GM21367 (cell line): ENCODE measurements at regions not wholly inside any gene's neighbourhood (a gene's known extent, or its start where the extent isn't known, plus 50 kb on each side); places are given as distances from the start of the nearest gene placed in this dataset.

ENCODE experiments used
- ATAC-seq: cut with Tn5 transposase; IDR thresholded peaks from one replicate; pipeline ENCODE4 v1.9.1; 2021; ENCODE audit not compliant: unreplicated experiment

DNA sequence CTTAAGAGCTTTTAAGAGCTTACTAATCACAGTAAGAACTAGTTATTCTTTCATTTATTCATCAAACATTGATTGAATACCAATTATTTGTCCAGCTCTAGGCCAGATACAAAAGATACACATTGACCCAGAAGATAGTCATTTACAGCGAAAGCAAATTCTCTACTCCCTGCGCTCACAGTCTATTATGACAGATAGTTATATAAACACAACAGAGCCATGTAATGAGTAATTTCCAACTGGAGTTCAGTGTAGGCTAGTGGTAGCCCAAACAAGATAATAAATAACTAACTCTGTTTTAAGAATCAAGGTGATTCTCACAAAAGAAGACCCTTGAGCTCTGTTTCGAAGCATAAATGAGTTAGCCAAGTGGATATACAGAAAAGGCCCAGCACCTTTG lies 397.8 kb upstream of the TLE4 start:
- ATAC-seq = no peak

DNA sequence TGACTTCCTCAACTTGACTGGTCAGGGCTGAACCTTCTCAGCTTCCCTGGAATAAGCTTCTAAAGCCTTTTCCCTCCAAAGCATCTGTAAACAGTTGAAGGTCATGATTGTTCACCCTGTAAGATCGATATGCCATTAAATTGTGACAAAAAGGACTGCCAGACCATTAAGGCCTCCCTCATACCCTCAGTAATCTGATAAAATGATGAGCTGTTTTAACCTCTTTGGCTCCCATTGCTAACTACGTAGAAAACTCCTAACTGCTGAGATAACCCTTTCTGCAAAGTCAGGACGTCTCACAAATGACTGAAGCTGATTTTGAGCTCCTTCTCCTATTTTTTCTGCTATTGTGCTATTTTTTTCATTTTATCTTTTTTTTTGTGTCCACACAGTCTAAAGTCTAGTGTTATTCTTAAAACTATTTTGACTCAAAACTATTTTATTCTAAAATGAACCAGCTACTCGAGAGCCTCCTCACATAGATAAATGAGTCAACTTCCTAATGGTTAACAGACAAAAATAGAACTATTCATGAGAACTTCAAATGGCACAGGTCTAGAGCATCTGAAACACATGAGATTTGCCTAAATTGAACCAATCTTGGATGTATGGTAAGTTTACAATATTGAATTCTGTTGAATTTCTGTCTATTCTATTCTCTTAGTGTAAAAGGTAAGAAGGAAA lies 395.6 kb upstream of the TLE4 start:
- no peak for ATAC-seq

DNA sequence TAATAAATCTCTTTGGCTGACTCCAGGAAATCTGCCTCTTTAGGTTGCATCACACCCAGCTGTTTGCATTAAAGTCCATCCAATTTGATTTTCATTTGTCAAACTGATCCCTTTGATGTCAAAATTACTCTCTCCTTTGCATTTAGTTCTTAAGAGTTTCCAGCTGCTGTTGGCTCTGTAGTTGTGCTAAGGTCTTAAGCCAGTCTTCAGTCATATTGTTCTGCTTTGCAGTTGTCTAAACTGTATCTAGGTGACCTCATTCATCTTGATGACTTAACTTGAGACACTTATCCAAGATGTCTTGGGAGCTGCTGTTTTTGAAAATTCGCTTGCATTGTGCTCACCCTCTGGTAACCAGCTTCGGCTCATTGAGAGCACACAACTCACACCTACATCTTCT lies 386.9 kb upstream of the TLE4 start:
- no peak for ATAC-seq

- ATAC-seq = no peak
Measured at GRCh38 chr9:79185866-79186265, 385.9 kb upstream of the TLE4 start.

DNA sequence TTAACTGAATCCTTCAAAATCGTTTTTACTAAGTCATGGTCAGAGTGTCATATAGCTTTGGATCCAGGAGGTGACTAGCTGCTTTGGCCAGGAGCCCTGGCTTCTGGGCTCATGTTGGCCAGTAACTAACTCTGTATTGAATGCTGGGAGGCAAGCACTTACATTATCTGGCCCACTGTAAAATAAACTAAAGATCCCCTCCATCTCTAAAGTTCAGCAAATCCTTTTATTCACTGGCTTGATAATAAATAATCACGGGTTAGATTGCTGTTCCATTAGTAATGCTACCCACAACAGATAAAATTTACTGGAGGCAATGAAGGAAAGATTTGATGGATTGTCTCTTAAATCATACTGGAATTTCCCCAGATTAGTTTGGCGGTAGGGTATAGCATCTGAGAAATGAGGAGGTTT lies 382.2 kb upstream of the TLE4 start:
- ATAC-seq = no peak

DNA sequence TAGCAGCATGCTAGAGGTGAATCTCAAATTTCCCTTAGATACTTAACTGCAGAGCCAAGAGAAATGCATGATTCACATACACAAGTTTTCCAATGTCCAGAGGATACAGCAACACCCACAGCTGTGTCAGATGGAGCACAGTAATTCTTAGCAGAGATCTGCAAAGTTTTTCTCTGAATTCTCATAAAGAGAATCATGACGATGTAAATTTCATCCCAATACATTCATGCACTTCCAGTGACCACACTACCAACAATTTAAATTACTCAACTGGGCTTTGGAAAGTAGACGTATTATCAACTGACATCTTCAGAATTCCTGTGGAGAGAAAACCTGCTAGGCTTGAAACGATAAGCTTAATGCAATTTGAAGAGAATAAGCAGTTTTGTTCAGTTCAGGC lies 378.8 kb upstream of the TLE4 start:
- no peak for ATAC-seq

DNA sequence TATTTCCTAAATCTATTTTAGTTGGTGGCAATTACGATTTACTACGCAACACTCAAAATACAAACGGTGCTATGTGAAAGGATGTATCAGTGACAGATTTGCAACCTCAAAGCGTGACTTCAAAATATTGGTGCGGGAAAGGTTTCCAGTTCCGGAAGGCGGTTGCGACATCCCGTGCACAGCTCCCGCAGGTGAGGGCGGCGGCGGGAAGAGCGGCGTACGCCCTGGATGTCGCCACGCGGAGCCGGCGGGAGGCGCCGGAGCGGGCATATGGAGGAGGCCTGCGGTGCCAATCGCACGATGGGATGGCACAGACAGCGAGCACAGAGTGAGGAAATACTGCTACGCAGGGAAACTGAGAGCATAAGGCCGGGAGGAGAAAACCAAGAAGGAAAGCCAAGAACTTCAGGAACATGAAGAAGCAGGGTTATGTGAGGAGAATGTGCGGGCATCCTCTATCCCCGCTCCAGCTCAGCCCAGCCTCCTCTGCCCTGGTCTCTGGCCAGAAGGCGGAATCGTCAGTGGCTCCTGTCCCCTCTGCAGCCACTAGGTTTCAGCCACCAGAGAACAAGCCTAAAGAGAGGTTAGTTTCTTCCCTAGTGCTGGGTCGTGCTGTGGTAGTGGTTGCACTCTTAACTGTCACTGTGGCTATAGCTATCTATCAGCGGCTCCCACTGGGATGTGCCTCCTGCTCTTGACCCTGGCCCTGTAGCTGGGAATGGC lies 378.1 kb upstream of the TLE4 start:
- ATAC-seq = no peak

GRCh38 chr9:79195879-79196278 lies 375.9 kb upstream of the TLE4 start:
- ATAC-seq = no peak

GRCh38 chr9:79196606-79197005 lies 375.2 kb upstream of the TLE4 start:
- ATAC-seq = no peak

- ATAC-seq = no peak
Measured at GRCh38 chr9:79200336-79200735, 371.4 kb upstream of the TLE4 start.

- ATAC-seq = no peak
Measured at GRCh38 chr9:79201636-79202035, 370.1 kb upstream of the TLE4 start.

DNA sequence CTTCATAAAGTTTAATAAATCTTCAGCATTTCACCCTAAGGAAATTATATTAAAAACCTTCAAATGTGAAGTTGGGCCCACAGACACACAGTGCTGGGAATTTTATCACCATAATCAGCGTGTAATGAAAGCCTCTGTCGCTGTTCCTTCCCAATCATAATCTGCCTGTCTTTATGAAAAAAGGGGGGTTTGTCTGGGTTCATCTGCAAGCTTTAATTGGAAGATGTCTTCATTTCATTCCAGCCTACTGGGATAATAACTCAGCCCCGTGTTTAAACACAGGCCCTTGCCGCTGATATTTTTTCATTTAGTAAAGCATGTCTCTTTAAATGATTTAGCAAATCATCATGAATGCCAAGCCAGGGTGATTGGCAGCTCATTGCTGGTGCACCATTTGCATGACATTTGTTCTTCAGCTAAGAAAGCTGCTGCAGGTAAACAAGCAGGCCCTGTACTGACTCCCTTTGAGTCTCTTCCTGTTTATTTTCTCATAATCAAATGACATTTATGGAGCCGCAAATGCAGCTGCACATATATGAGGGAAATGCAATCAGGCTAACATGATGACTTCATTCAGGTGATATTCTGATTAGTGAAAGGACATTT lies 362.9 kb upstream of the TLE4 start:
- ATAC-seq = no peak

GRCh38 chr9:79210541-79211243 lies 361.1 kb upstream of the TLE4 start:
- no peak for ATAC-seq

- no peak for ATAC-seq
Measured at GRCh38 chr9:79213417-79214125, 358.2 kb upstream of the TLE4 start.

GRCh38 chr9:79215821-79216220 lies 355.9 kb upstream of the TLE4 start:
- ATAC-seq = no peak

- ATAC-seq = no peak
Measured at GRCh38 chr9:79220251-79220650, 351.5 kb upstream of the TLE4 start.

GRCh38 chr9:79220666-79221065 lies 351.1 kb upstream of the TLE4 start:
- no peak for ATAC-seq

DNA sequence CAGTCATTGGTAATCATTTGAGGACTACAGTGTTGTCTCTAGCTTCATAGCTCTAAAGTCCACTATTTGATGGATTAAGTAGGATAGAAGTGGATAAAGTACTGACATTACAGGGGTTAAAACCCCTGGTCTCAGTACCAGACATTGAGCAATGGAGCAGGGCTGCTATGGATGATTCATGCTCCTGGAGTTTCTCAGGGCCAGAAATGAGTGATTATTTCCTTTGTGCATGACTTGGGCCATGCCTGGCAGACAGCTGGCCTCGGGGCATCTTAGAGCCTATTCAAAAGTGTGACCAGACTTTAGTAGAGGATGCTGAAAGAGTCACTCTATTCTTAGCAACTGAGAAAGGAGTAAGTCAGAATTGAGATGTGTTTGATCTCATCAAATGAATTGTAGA lies 350.7 kb upstream of the TLE4 start:
- ATAC-seq = no peak

DNA sequence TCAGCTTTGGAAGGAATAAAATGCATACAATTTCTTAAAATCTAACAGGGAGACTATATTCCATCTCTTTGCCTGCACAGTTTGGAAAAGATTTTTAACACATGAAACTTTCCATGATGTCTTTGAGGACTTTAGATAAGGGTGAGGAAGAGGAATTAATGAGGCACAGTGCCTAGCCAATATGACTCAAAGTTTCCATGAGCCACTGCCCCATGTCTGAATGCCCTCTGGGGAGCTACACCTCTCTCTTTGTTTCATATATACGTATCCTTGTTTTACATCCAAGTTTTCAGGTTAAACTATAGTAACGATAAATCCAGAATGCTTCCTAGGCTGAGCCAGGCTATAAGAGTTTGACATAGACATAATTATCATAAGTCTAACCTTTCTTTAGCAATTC lies 349.3 kb upstream of the TLE4 start:
- no peak for ATAC-seq

- no peak for ATAC-seq
Measured at GRCh38 chr9:79224672-79225433, 346.9 kb upstream of the TLE4 start.
